Colonic mucosa (tissue), 4 donors: ENCODE measurements at regions not wholly inside any gene's neighbourhood (a gene's known extent, or its start where the extent isn't known, plus 50 kb on each side); places are given as distances from the start of the nearest gene placed in this dataset.

Experiments
- DNase-seq: peaks from one replicate; pipeline ENCODE4 v3.0.0-alpha.2; 2020
- H3K27ac ChIP-seq: fragments of 200-600 bp; one replicate; pipeline ENCODE4 v1.8.0; 2021
- H3K27me3 ChIP-seq: fragments of 200-600 bp; one replicate; pipeline ENCODE4 v1.8.0; 2021
- H3K36me3 ChIP-seq: fragments of 200-600 bp; one replicate; pipeline ENCODE4 v1.8.0; 2021
- H3K4me1 ChIP-seq: fragments of 200-600 bp; one replicate; pipeline ENCODE4 v1.8.0; 2021; ENCODE audit warnings: mild to moderate bottlenecking
- H3K4me3 ChIP-seq: fragments of 200-600 bp; one replicate; pipeline ENCODE4 v1.8.0; 2021
- H3K9ac ChIP-seq, 2 donors: one replicate each; pipeline ENCODE4 v1.7.0; 2013; ENCODE audit warnings: control low read depth in 2 of 2, low read depth in 2 of 2, low read length in 2 of 2
- H3K9me3 ChIP-seq: fragments of 200-600 bp; one replicate; pipeline ENCODE4 v1.8.0; 2021
- intact Hi-C: fragments of 100-400 bp; cut with DNase I; formaldehyde crosslinking; loops from one replicate; pipeline ENCODE4 v1.14.1; 2022
- TF ChIP-seq, protein P1 (sequence below): fragments of 200-600 bp; IDR thresholded peaks from one replicate; pipeline ENCODE4 v1.8.0; 2022; ENCODE audit warnings: antibody characterized with exemption, mild to moderate bottlenecking
- donor health status: healthy.
- donor health status: DM: no; HTN: no; CAD: no.
- donor health status: DM: no; HTN: no; CAD: no.

DNA sequence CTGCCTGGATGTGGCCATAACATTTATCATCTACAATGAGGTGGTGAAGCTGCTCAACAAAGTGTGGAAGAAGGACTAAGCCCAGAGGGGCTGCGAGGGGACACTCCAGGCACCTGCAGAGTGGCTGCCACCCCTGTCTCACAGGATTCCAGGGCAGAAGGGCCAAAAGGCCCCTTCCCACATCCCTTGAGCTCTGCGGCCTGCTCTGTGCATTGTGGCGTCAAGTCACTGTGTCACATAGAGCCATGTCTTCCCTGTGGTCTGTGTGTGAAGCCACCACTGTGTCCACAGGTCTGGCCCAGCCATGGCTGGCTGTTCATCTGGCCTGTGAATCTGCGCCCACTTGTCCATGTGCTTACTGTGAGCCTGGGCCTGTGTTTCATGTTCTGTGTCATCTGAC lies 1714.6 kb downstream of the TP53TG3F start:
- Histone ChIP-seq H3K4me1 (no peaks in the 10 kb centered on the region), H3K36me3 (no peaks in the 10 kb centered on the region), H3K9ac (no peak overlapping the region), H3K9me3 (no peaks in the 10 kb centered on the region), H3K27ac (no peak overlapping the region), H3K27me3 (no peaks in the 10 kb centered on the region), H3K4me3 (no peak overlapping the region)
- TF ChIP-seq, protein P1, sequence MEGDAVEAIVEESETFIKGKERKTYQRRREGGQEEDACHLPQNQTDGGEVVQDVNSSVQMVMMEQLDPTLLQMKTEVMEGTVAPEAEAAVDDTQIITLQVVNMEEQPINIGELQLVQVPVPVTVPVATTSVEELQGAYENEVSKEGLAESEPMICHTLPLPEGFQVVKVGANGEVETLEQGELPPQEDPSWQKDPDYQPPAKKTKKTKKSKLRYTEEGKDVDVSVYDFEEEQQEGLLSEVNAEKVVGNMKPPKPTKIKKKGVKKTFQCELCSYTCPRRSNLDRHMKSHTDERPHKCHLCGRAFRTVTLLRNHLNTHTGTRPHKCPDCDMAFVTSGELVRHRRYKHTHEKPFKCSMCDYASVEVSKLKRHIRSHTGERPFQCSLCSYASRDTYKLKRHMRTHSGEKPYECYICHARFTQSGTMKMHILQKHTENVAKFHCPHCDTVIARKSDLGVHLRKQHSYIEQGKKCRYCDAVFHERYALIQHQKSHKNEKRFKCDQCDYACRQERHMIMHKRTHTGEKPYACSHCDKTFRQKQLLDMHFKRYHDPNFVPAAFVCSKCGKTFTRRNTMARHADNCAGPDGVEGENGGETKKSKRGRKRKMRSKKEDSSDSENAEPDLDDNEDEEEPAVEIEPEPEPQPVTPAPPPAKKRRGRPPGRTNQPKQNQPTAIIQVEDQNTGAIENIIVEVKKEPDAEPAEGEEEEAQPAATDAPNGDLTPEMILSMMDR: no peak
- intact Hi-C loops: no loop called here
- DNase-seq: no peak

DNA sequence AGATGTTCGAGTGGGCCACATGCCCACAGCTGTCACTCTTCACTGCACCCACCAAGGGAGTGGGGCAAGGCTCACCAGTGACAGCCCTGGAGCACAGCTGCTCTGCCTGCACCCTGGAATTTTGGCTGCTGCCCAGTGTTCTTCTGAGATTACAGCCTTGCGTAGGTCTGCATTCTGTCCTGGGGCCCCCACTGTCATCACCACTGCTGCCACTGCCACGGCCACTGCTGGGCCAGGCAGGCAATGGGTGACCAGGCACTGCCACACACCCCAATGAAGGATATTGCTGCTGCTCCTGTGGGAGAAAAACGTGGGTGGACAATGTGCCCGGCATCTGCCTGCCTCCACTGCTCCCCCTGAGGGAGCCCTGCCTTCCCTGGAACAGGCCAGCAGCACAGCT lies 1717.0 kb downstream of the TP53TG3F start:
- H3K4me1 ChIP-seq: no peaks in the 10 kb centered on the region
- intact Hi-C loops: no loop called here
- no peak for DNase-seq
- H3K9ac ChIP-seq: no peak overlapping the region
- no peaks in the 10 kb centered on the region for H3K9me3 ChIP-seq
- no peak overlapping the region for H3K4me3 ChIP-seq
- no peak overlapping the region for H3K27ac ChIP-seq
- TF ChIP-seq, protein P1: no peak
- no peaks in the 10 kb centered on the region for H3K36me3 ChIP-seq
- no peaks in the 10 kb centered on the region for H3K27me3 ChIP-seq

DNA sequence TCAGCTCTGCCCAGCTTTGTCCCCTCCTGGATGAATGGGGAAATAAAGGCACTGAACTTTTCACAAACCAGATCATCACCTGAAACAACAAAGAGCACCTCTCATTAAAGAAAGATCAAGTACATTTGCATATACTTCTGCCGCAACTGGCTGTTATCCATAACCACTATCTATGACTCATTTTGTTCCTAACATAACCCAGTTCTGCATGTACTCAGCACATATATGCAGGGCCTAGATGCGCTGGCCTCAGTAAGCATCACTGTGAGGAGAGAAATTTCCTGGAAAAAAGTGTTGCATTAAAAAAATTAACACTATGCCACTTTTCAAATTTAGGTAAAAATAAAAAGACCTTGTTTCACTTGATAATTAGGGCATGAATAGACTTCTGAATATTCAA lies 1718.4 kb downstream of the TP53TG3F start:
- intact Hi-C loops: no loop called here
- DNase-seq: no peak
- TF ChIP-seq, protein P1: no peak
- Histone ChIP-seq H3K9me3 (no peaks in the 10 kb centered on the region), H3K4me1 (no peaks in the 10 kb centered on the region), H3K27me3 (no peaks in the 10 kb centered on the region), H3K4me3 (no peak overlapping the region), H3K9ac (no peak overlapping the region), H3K36me3 (no peaks in the 10 kb centered on the region), H3K27ac (no peak overlapping the region)

DNA sequence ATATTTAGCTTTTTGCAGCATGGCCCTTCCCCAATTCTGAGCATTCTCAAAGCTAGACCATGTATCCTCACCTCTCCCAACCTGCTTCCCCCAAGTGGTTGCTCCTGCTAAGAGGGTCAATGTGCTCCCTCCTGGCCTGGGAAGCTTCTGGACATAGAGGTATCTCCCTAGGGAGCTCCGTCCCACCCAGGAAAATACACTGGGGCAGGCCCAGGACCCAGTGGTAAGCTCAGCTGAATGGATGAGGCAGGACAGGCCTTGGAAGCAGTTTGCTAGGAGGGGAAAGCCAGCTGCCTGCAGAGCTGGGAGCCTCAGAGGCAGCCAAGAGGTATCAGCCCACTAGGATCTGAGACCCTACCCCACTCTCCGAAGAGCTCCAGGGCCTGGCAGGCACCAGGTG lies 1721.6 kb downstream of the TP53TG3F start:
- no peaks in the 10 kb centered on the region for H3K9me3 ChIP-seq
- TF ChIP-seq, protein P1: no peak
- no peak overlapping the region for H3K9ac ChIP-seq
- no peaks in the 10 kb centered on the region for H3K4me1 ChIP-seq
- no peaks in the 10 kb centered on the region for H3K27me3 ChIP-seq
- DNase-seq: no peak
- no peak overlapping the region for H3K4me3 ChIP-seq
- no peak overlapping the region for H3K27ac ChIP-seq
- H3K36me3 ChIP-seq: no peaks in the 10 kb centered on the region
- intact Hi-C loops: no loop called here

DNA sequence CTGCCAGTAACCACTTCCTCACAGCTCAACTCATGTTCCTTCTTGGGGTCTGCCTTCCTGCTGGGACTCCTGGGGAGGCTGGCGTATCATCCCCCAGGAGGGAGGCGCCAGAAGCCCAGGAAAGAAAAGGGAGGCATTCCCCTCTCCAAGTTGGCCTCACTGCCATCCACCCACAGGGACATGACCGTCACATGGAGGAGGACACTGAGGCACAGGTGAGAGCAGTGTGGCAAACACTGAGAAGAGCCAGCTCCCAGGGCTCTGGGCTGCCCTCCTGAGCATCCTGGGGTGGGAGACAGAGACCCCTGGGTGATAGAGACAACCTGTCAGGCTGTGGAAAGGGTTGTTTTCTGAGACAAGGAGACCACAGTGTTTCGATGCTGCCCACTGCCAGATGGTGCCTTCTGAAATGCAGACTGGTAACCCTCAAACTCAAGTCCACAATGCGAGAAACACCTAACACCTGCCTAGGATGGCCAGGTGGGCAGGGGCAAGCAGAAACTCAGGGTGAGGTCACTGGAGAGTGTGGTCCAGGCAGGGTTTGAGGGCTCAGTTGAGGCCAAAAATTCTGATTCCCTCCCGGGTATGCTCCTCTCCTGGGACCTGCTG lies 1722.1 kb downstream of the TP53TG3F start:
- Histone ChIP-seq H3K27ac (no peak overlapping the region), H3K4me1 (no peaks in the 10 kb centered on the region), H3K4me3 (no peak overlapping the region), H3K9me3 (no peaks in the 10 kb centered on the region), H3K27me3 (no peaks in the 10 kb centered on the region), H3K9ac (no peak overlapping the region), H3K36me3 (no peaks in the 10 kb centered on the region)
- intact Hi-C loops: no loop called here
- no peak for DNase-seq
- TF ChIP-seq, protein P1: no peak
